ENCODE measurements at regions not wholly inside any gene's neighbourhood (a gene's known extent, or its start where the extent isn't known, plus 50 kb on each side); places are given as distances from the start of the nearest gene placed in this dataset.

- H3K9me2 ChIP-seq = no peaks in the 10 kb centered on the region
- no peak overlapping the region for H2AFZ ChIP-seq (ENCODE audit: low read depth)
- DNase-seq = no peak
- 24% methylated on average over 2 of the region's 2 CpGs for WGBS (ENCODE audit: low lambda C conversion rate)
- H3K9ac ChIP-seq = no peak overlapping the region
- H3K79me2 ChIP-seq (ENCODE audit: insufficient read depth) = no peaks in the 10 kb centered on the region
- CTCF ChIA-PET = interaction anchor here (0.8 to 4.8 kb wide), 3 partner anchors 8 to 42 kb away, joined by 3 to 34 read pairs (median 3); no protein-coding TSS in a partner anchor
- H3K27ac ChIP-seq (ENCODE audit: low read depth in 2 of 2, low read length in 1 of 2) = no peak overlapping the region
- no peaks in the 10 kb centered on the region for H3K36me3 ChIP-seq (replicated peaks in 1 of 2; ENCODE audit: control insufficient read depth in 1 of 2, insufficient read depth in 2 of 2, low read length in 1 of 2)
- no peaks in the 10 kb centered on the region for H4K20me1 ChIP-seq (ENCODE audit: insufficient read depth)
- no peak overlapping the region for H3K4me3 ChIP-seq (ENCODE audit: low read depth in 2 of 2, low read length in 1 of 2)
- POLR2A ChIA-PET = no interaction called here
- TF ChIP-seq MEF2A (IDR thresholded peaks at IDR 0.05; ENCODE audit: borderline replicate concordance, low read depth) = no peak
- no peak for TF ChIP-seq MXI1 (IDR thresholded peaks at IDR 0.05; ENCODE audit: low read depth, low read length)
- TF ChIP-seq TEAD4 (IDR thresholded peaks at IDR 0.05; ENCODE audit: borderline replicate concordance, insufficient read depth) = no peak
- TF ChIP-seq FOXM1 (IDR thresholded peaks at IDR 0.05; ENCODE audit: low read depth) = no peak
- no peak for TF ChIP-seq PBX3 (IDR thresholded peaks at IDR 0.05)
- TF ChIP-seq NRF1 (IDR thresholded peaks at IDR 0.05; ENCODE audit: low read depth, low read length) = no peak
- TF ChIP-seq RAD21 (IDR thresholded peaks at IDR 0.05; ENCODE audit: low read length) = no peak
- TF ChIP-seq MAX (IDR thresholded peaks at IDR 0.05; ENCODE audit: low read depth) = no peak
- no peak for TF ChIP-seq ZBTB33 (IDR thresholded peaks at IDR 0.05; ENCODE audit: borderline replicate concordance, low read depth)
- TF ChIP-seq SMC3 (IDR thresholded peaks at IDR 0.05; ENCODE audit: low read depth, low read length) = no peak
- TF ChIP-seq FOXJ3 (CRISPR knock-in tag; IDR thresholded peaks at IDR 0.05) = no peak
- no peak for TF ChIP-seq JUND (IDR thresholded peaks at IDR 0.05)
- TF ChIP-seq CTCF (IDR thresholded peaks at IDR 0.05) = no peak
- no peak for TF ChIP-seq EP300 (IDR thresholded peaks at IDR 0.05; ENCODE audit: borderline replicate concordance in 1 of 2, low read depth in 1 of 2, low read length in 1 of 2)
- no peak for TF ChIP-seq EZH2phosphoT487 (IDR thresholded peaks at IDR 0.05; ENCODE audit: borderline replicate concordance, low read depth)
- no peak for TF ChIP-seq USF2 (IDR thresholded peaks at IDR 0.05; ENCODE audit: borderline replicate concordance, low read depth, low read length)
- TF ChIP-seq RFX5 (IDR thresholded peaks at IDR 0.05; ENCODE audit: low read length) = no peak
- no peak for TF ChIP-seq GATA2 (CRISPR knock-in tag; IDR thresholded peaks at IDR 0.05)
- no peak for TF ChIP-seq USF1 (IDR thresholded peaks at IDR 0.05; ENCODE audit: borderline replicate concordance, low read depth)
- no peak for TF ChIP-seq GABPA (IDR thresholded peaks at IDR 0.05; ENCODE audit: low read depth)
- no peaks in the 10 kb centered on the region; the same call in 1 of the 2 replicates for H3K27me3 ChIP-seq (ENCODE audit: insufficient read depth)
- H3K4me1 ChIP-seq (ENCODE audit: control insufficient read depth in 1 of 2, insufficient read depth in 2 of 2, low read depth in 1 of 2, low read length in 1 of 2) = peaks cover 0 to 3% of the 10 kb centered on the region in 2 experiments; a peak in 1 of 4 replicates
- H3K9me3 ChIP-seq = no peaks in the 10 kb centered on the region
- H3K4me2 ChIP-seq = no peak overlapping the region
- no peaks in the 10 kb centered on the region for H3F3A ChIP-seq (replicated peaks; ENCODE audit: insufficient read depth)
These were observed 122.7 kb downstream of the BUD13 start for GRCh38 chr11:116650052-116650451.

Measured in SK-N-SH (cell line).